ENCODE measurements at regions not wholly inside any gene's neighbourhood (a gene's known extent, or its start where the extent isn't known, plus 50 kb on each side); places are given as distances from the start of the nearest gene placed in this dataset.
A peak's percentile ranks its signal among the peaks of the same experiment; 100 is the strongest.
"Not testable (repeated sequence)": the region's sequence is repeated elsewhere in the genome, so short reads cannot be mapped to it uniquely, and the experiment has no call there.

GRCh38 chr6:106883808-106884262, 90.7 kb downstream of the CD24 start:
- peak; percentile 14 to 28 for DNase-seq

GRCh38 chr6:106882601-106883518, 91.7 kb downstream of the CD24 start:
- DNase-seq: no peak

- DNase-seq: no peak
Measured at GRCh38 chr6:106882138-106882537, 92.4 kb downstream of the CD24 start.

- no peak for DNase-seq
Measured at GRCh38 chr6:106880952-106881351, 93.6 kb downstream of the CD24 start.

GRCh38 chr6:106875782-106876321, 98.7 kb downstream of the CD24 start:
- DNase-seq: no peak

GRCh38 chr6:106874481-106874880, 100.0 kb downstream of the CD24 start:
- no peak for DNase-seq

GRCh38 chr6:106872049-106872448, 102.5 kb downstream of the CD24 start:
- no peak for DNase-seq

- DNase-seq: no peak
Measured at GRCh38 chr6:106870824-106871717, 103.5 kb downstream of the CD24 start.

GRCh38 chr6:106870069-106870468, 104.5 kb downstream of the CD24 start:
- no peak for DNase-seq

- DNase-seq: no peak
Measured at GRCh38 chr6:106869203-106869602, 105.3 kb downstream of the CD24 start.

GRCh38 chr6:106866875-106867658, 107.5 kb downstream of the CD24 start:
- no peak for DNase-seq

GRCh38 chr6:106862858-106863257, 111.7 kb downstream of the CD24 start:
- DNase-seq: no peak

- no peak for DNase-seq
Measured at GRCh38 chr6:106860940-106861339, 113.6 kb downstream of the CD24 start.

GRCh38 chr6:106858653-106859092, 115.9 kb downstream of the CD24 start:
- no peak for DNase-seq

- no peak for DNase-seq
Measured at GRCh38 chr6:106857771-106858652, 116.5 kb downstream of the CD24 start.

GRCh38 chr6:106857310-106857709, 117.2 kb downstream of the CD24 start:
- not testable (repeated sequence) for DNase-seq

GRCh38 chr6:106856227-106856874, 118.2 kb downstream of the CD24 start:
- no peak for DNase-seq

GRCh38 chr6:106855117-106855516, 119.4 kb downstream of the CD24 start:
- DNase-seq: no peak

- DNase-seq: peak; percentile 66 to 68
Measured at GRCh38 chr6:106849676-106850332, 124.7 kb downstream of the CD24 start.

- DNase-seq: peak; percentile 74 to 81
Measured at GRCh38 chr6:106849120-106849519, 125.4 kb downstream of the CD24 start.

All from Kasumi-1 (cell line).